ENCODE measurements at regions not wholly inside any gene's neighbourhood (a gene's known extent, or its start where the extent isn't known, plus 50 kb on each side); places are given as distances from the start of the nearest gene placed in this dataset.

DNA sequence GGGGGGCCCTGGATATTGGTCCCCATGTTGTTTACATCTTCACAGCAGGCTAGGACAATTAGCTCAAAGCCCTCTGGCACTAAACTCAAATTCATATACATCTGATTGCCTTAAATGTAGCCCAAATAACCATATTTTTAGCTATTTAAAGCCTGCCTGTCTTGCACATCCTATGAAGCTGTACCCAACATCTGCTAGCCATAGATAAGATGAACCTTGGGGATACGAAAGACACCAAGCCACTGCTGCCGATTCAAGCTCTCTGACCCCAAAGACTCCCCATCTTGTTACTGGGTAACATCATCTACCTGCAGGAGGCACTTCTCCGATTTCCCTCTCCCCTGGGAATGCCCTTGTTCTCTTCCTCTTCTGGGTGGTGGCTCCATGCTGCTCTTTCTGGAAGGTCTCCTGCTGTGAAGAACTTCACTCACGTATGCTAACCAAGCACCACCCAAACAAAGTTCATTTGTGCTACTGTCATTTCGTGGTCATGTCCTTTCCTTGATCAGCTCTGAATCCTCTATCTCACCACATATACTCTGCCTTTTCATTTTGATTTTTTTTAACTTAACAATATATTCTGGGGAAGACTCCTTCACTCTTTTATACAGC is 107.7 kb upstream of the ATXN3L start (continued):
- TF ChIP-seq, protein P1, sequence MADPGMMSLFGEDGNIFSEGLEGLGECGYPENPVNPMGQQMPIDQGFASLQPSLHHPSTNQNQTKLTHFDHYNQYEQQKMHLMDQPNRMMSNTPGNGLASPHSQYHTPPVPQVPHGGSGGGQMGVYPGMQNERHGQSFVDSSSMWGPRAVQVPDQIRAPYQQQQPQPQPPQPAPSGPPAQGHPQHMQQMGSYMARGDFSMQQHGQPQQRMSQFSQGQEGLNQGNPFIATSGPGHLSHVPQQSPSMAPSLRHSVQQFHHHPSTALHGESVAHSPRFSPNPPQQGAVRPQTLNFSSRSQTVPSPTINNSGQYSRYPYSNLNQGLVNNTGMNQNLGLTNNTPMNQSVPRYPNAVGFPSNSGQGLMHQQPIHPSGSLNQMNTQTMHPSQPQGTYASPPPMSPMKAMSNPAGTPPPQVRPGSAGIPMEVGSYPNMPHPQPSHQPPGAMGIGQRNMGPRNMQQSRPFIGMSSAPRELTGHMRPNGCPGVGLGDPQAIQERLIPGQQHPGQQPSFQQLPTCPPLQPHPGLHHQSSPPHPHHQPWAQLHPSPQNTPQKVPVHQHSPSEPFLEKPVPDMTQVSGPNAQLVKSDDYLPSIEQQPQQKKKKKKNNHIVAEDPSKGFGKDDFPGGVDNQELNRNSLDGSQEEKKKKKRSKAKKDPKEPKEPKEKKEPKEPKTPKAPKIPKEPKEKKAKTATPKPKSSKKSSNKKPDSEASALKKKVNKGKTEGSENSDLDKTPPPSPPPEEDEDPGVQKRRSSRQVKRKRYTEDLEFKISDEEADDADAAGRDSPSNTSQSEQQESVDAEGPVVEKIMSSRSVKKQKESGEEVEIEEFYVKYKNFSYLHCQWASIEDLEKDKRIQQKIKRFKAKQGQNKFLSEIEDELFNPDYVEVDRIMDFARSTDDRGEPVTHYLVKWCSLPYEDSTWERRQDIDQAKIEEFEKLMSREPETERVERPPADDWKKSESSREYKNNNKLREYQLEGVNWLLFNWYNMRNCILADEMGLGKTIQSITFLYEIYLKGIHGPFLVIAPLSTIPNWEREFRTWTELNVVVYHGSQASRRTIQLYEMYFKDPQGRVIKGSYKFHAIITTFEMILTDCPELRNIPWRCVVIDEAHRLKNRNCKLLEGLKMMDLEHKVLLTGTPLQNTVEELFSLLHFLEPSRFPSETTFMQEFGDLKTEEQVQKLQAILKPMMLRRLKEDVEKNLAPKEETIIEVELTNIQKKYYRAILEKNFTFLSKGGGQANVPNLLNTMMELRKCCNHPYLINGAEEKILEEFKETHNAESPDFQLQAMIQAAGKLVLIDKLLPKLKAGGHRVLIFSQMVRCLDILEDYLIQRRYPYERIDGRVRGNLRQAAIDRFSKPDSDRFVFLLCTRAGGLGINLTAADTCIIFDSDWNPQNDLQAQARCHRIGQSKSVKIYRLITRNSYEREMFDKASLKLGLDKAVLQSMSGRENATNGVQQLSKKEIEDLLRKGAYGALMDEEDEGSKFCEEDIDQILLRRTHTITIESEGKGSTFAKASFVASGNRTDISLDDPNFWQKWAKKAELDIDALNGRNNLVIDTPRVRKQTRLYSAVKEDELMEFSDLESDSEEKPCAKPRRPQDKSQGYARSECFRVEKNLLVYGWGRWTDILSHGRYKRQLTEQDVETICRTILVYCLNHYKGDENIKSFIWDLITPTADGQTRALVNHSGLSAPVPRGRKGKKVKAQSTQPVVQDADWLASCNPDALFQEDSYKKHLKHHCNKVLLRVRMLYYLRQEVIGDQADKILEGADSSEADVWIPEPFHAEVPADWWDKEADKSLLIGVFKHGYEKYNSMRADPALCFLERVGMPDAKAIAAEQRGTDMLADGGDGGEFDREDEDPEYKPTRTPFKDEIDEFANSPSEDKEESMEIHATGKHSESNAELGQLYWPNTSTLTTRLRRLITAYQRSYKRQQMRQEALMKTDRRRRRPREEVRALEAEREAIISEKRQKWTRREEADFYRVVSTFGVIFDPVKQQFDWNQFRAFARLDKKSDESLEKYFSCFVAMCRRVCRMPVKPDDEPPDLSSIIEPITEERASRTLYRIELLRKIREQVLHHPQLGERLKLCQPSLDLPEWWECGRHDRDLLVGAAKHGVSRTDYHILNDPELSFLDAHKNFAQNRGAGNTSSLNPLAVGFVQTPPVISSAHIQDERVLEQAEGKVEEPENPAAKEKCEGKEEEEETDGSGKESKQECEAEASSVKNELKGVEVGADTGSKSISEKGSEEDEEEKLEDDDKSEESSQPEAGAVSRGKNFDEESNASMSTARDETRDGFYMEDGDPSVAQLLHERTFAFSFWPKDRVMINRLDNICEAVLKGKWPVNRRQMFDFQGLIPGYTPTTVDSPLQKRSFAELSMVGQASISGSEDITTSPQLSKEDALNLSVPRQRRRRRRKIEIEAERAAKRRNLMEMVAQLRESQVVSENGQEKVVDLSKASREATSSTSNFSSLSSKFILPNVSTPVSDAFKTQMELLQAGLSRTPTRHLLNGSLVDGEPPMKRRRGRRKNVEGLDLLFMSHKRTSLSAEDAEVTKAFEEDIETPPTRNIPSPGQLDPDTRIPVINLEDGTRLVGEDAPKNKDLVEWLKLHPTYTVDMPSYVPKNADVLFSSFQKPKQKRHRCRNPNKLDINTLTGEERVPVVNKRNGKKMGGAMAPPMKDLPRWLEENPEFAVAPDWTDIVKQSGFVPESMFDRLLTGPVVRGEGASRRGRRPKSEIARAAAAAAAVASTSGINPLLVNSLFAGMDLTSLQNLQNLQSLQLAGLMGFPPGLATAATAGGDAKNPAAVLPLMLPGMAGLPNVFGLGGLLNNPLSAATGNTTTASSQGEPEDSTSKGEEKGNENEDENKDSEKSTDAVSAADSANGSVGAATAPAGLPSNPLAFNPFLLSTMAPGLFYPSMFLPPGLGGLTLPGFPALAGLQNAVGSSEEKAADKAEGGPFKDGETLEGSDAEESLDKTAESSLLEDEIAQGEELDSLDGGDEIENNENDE (IDR thresholded peaks at IDR 0.05; ENCODE audit: insufficient replicate concordance, low read length), result no peak
- TF ChIP-seq POLR2AphosphoS5 (IDR thresholded peaks at IDR 0.05; ENCODE audit: low read depth, low read length) (no peak), ZNF274 (IDR thresholded peaks at IDR 0.05; ENCODE audit: borderline replicate concordance, extremely low read depth, low read length) (no peak), GTF2F1 (IDR thresholded peaks at IDR 0.05; ENCODE audit: borderline replicate concordance, low read depth, low read length) (no peak), CHD1 (IDR thresholded peaks at IDR 0.05; ENCODE audit: low read depth, low read length) (no peak)

Measured in H1 (cell line).